Liver (tissue), 3 donors: ENCODE measurements at regions not wholly inside any gene's neighbourhood (a gene's known extent, or its start where the extent isn't known, plus 50 kb on each side); places are given as distances from the start of the nearest gene placed in this dataset.

Experiments used
- CTCF ChIP-seq: fragments of 150-350 bp; IDR thresholded peaks from 2 replicates; pipeline ENCODE4 v1.5.1; 2017; ENCODE audit warnings: improper control_type of control experiment, low read depth, low read length; ENCODE audit not compliant: missing input control
- EGR1 ChIP-seq, 2 donors: IDR thresholded peaks; 2 replicates each; pipeline ENCODE4 v1.6.1; 2016 to 2018; ENCODE audit warnings: antibody characterized with exemption in 2 of 2, low read depth in 2 of 2
- JUND ChIP-seq, 2 donors: IDR thresholded peaks; 2 replicates each; pipeline ENCODE4 v1.6.1; 2016; ENCODE audit warnings: antibody characterized with exemption in 2 of 2
- RAD21 ChIP-seq, 2 donors: IDR thresholded peaks; 2 replicates each; pipeline ENCODE4 v1.6.1; 2016; ENCODE audit warnings: antibody characterized with exemption in 2 of 2, mild to moderate bottlenecking in 2 of 2
- REST ChIP-seq: IDR thresholded peaks from 2 replicates; pipeline ENCODE4 v1.6.1; 2016; ENCODE audit warnings: antibody characterized with exemption, mild to moderate bottlenecking
- RXRA ChIP-seq, 2 donors: IDR thresholded peaks; 2 replicates each; pipeline ENCODE4 v1.6.1; 2017 to 2018; ENCODE audit warnings: antibody characterized with exemption in 2 of 2, mild to moderate bottlenecking in 1 of 2
- ZBTB33 ChIP-seq: IDR thresholded peaks from 2 replicates; pipeline ENCODE4 v1.6.1; 2016; ENCODE audit warnings: antibody characterized with exemption
- donor health status: healthy.
- donor health status: healthy.

- TF ChIP-seq CTCF = no peak
- TF ChIP-seq EGR1 (IDR thresholded peaks at IDR 0.05; ENCODE audit: low read depth in 2 of 2) = no peak
- TF ChIP-seq REST = no peak
- TF ChIP-seq RAD21 (IDR thresholded peaks at IDR 0.05) = no peak
- TF ChIP-seq JUND (IDR thresholded peaks at IDR 0.05) = no peak
- no peak for TF ChIP-seq ZBTB33
- TF ChIP-seq RXRA (IDR thresholded peaks at IDR 0.05) = no peak
These were observed 1283.6 kb downstream of the FSTL5 start for GRCh38 chr4:160880180-160880579.
